Type B pancreatic cell (in vitro differentiated cells): ENCODE measurements at regions not wholly inside any gene's neighbourhood (a gene's known extent, or its start where the extent isn't known, plus 50 kb on each side); places are given as distances from the start of the nearest gene placed in this dataset.

Experiments
- DNase-seq: peaks from one replicate; pipeline ENCODE4 v3.0.0; 2021; ENCODE audit warnings: mixed read lengths; ENCODE audit not compliant: unreplicated experiment; ENCODE audit errors: extremely low spot score
- H3K27ac Mint-ChIP-seq: 2 replicates; pipeline ENCODE4 v1.8.0; 2021; ENCODE audit warnings: mild to moderate bottlenecking, mixed read lengths
- H3K27me3 Mint-ChIP-seq: 2 replicates; pipeline ENCODE4 v1.8.0; 2021; ENCODE audit warnings: mixed read lengths
- H3K36me3 Mint-ChIP-seq: 2 replicates; pipeline ENCODE4 v1.8.0; 2021; ENCODE audit warnings: mixed read lengths
- H3K4me1 Mint-ChIP-seq: one replicate; pipeline ENCODE4 v1.8.0; 2021; ENCODE audit warnings: mixed read lengths; ENCODE audit not compliant: unreplicated experiment
- H3K4me3 Mint-ChIP-seq: 2 replicates; pipeline ENCODE4 v1.8.0; 2021; ENCODE audit warnings: mild to moderate bottlenecking, mixed read lengths
- H3K9me3 Mint-ChIP-seq: 2 replicates; pipeline ENCODE4 v1.8.0; 2021; ENCODE audit warnings: mixed read lengths
- TF ChIP-seq, protein P1 (sequence below): fragments of 200-600 bp; sonication (generic); conservative IDR thresholded peaks from 2 replicates; pipeline ENCODE4 v1.5.0; 2021; ENCODE audit warnings: antibody characterized with exemption, mild to moderate bottlenecking

GRCh38 chr15:62390791-62391640 is 225.9 kb upstream of the C2CD4B start:
- Mint-ChIP-seq H3K36me3 (no peaks in the 10 kb centered on the region), H3K27me3 (peaks cover 8% of the 10 kb centered on the region), H3K4me3 (peak overlapping the region; percentile 96), H3K27ac (peak overlapping the region; percentile 82), H3K4me1 (peaks cover 8% of the 10 kb centered on the region), H3K9me3 (no peaks in the 10 kb centered on the region)
- TF ChIP-seq, protein P1, sequence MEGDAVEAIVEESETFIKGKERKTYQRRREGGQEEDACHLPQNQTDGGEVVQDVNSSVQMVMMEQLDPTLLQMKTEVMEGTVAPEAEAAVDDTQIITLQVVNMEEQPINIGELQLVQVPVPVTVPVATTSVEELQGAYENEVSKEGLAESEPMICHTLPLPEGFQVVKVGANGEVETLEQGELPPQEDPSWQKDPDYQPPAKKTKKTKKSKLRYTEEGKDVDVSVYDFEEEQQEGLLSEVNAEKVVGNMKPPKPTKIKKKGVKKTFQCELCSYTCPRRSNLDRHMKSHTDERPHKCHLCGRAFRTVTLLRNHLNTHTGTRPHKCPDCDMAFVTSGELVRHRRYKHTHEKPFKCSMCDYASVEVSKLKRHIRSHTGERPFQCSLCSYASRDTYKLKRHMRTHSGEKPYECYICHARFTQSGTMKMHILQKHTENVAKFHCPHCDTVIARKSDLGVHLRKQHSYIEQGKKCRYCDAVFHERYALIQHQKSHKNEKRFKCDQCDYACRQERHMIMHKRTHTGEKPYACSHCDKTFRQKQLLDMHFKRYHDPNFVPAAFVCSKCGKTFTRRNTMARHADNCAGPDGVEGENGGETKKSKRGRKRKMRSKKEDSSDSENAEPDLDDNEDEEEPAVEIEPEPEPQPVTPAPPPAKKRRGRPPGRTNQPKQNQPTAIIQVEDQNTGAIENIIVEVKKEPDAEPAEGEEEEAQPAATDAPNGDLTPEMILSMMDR, result no peak
- peak; percentile 71 for DNase-seq

DNA sequence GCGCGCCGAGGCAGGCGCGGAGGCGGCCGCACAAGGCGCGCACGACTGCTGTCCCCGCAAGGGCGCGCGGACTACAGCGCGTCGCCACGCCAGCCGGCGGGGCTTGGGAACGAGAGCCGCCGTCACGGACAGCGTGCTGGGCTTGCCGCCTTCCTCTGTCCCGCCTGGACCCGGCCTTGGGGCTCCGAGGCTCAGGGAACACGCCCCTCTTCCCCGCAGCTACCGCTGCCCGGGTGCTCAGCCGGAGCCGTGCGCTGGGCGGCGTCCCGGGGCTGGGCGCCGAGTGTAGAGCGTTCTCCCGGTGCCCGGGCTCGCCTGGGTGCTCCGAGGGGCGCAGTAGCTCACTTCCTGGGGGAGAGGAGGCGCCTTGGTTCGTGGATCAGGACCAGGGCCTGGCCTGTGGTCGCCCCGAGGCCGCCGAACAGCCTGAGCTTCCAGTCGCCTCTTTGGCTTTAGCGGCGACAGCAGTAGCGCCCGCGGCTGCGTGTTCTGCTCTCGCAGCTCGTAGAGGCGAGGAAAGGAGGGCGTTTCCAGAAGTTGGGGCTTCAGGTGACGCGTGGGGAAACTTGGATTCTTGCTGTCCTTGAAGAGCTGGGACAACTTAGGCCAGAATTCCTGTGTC is 226.7 kb upstream of the C2CD4B start:
- H3K9me3 Mint-ChIP-seq, result no peaks in the 10 kb centered on the region
- H3K36me3 Mint-ChIP-seq, result no peaks in the 10 kb centered on the region
- peak overlapping the region; percentile 96 for H3K4me3 Mint-ChIP-seq
- TF ChIP-seq, protein P1, result peak; percentile 38
- peaks cover 8% of the 10 kb centered on the region for H3K4me1 Mint-ChIP-seq
- peak overlapping the region; percentile 78 for H3K27ac Mint-ChIP-seq
- peak; percentile 76 for DNase-seq
- peaks cover 8% of the 10 kb centered on the region for H3K27me3 Mint-ChIP-seq

GRCh38 chr15:62392376-62392775 is 227.3 kb upstream of the C2CD4B start:
- TF ChIP-seq, protein P1, result peak; percentile 10
- no peak for DNase-seq
- no peaks in the 10 kb centered on the region for H3K36me3 Mint-ChIP-seq
- H3K27ac Mint-ChIP-seq, result peak overlapping the region; percentile 78
- peaks cover 8% of the 10 kb centered on the region for H3K27me3 Mint-ChIP-seq
- peak overlapping the region; percentile 96 for H3K4me3 Mint-ChIP-seq
- no peaks in the 10 kb centered on the region for H3K9me3 Mint-ChIP-seq
- peaks cover 8% of the 10 kb centered on the region for H3K4me1 Mint-ChIP-seq

DNA sequence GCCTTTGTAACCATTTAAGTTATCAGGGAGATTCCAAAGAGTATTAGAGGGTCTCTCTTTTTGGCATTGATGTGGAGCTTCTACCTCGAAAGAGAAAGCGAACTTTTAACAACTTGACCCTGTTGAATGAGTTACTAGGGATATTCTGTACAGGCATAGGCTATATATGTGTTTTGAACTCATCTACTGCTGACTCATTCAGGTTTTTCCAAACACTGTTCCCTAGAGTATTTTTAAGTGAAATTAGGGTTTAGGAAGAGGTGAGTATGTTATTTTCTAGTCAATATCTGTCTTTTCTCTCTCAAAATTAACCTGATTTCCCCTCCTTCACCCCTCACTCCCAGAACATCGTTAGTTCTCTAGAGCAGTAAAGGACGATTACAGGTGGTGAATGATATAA is 228.1 kb upstream of the C2CD4B start:
- Mint-ChIP-seq H3K9me3 (no peaks in the 10 kb centered on the region), H3K27me3 (peaks cover 8% of the 10 kb centered on the region), H3K27ac (no peak overlapping the region), H3K4me1 (peaks cover 8% of the 10 kb centered on the region), H3K4me3 (peak overlapping the region; percentile 60), H3K36me3 (no peaks in the 10 kb centered on the region)
- no peak for DNase-seq
- TF ChIP-seq, protein P1, result no peak

- peaks cover 8% of the 10 kb centered on the region for H3K27me3 Mint-ChIP-seq
- no peak overlapping the region for H3K4me3 Mint-ChIP-seq
- no peaks in the 10 kb centered on the region for H3K9me3 Mint-ChIP-seq
- peaks cover 8% of the 10 kb centered on the region for H3K4me1 Mint-ChIP-seq
- DNase-seq, result no peak
- no peak overlapping the region for H3K27ac Mint-ChIP-seq
- TF ChIP-seq, protein P1, result no peak
- peaks cover 4% of the 10 kb centered on the region for H3K36me3 Mint-ChIP-seq
Measured at GRCh38 chr15:62394079-62394478, 229.0 kb upstream of the C2CD4B start.
